Gastroesophageal sphincter (tissue), 4 donors: ENCODE measurements at regions not wholly inside any gene's neighbourhood (a gene's known extent, or its start where the extent isn't known, plus 50 kb on each side); places are given as distances from the start of the nearest gene placed in this dataset.

ENCODE experiments used
- ATAC-seq: fragments of 150-250 bp; one replicate; pipeline ENCODE4 v1.9.1; 2016; ENCODE audit warnings: mild to moderate bottlenecking, moderate library complexity
- H3K27ac ChIP-seq, 4 donors: fragments of 200-600 bp; sonication (generic) in 3 of 4; 1 replicate in 3 of 4; 2 replicates in 1 of 4; pipeline ENCODE4 v1.5.1; 2016 to 2019
- H3K27me3 ChIP-seq: fragments of 200-600 bp; sonication (generic); one replicate; pipeline ENCODE4 v1.5.1; 2019
- H3K36me3 ChIP-seq, 2 donors: fragments of 200-600 bp; sonication (generic); one replicate each; pipeline ENCODE4 v1.5.1; 2019; ENCODE audit warnings: control low read depth in 1 of 2
- H3K4me1 ChIP-seq, 3 donors: fragments of 200-600 bp; sonication (generic); 1 replicate in 2 of 3; 2 replicates in 1 of 3; pipeline ENCODE4 v1.5.1; 2016 to 2019; ENCODE audit warnings: control low read depth in 2 of 3
- H3K4me3 ChIP-seq, 2 donors: fragments of 200-600 bp; sonication (generic); one replicate each; pipeline ENCODE4 v1.5.1; 2019; ENCODE audit warnings: mild to moderate bottlenecking in 1 of 2, moderate library complexity in 1 of 2
- H3K9me3 ChIP-seq, 3 donors: fragments of 200-600 bp; sonication (generic); one replicate each; pipeline ENCODE4 v1.5.1; 2017 to 2019; ENCODE audit warnings: control low read depth in 2 of 3
- CTCF ChIP-seq, 4 experiments: fragments of 200-600 bp in 2 of 4; fragments of 450-650 bp in 2 of 4; sonication (generic) in 1 of 4; IDR thresholded peaks; one replicate each; pipeline ENCODE4 v1.5.1; 2017 to 2019; ENCODE audit warnings: antibody characterized with exemption in 4 of 4, mild to moderate bottlenecking in 2 of 4, moderate library complexity in 2 of 4
- EP300 ChIP-seq: sonication (generic); formaldehyde crosslinking; IDR thresholded peaks from one replicate; pipeline ENCODE4 v1.6.1; 2017; ENCODE audit warnings: antibody characterized with exemption, mild to moderate bottlenecking
- POLR2A ChIP-seq, 2 donors: fragments of 450-650 bp; IDR thresholded peaks; one replicate each; pipeline ENCODE4 v1.6.1; 2017; ENCODE audit warnings: antibody characterized with exemption in 2 of 2, mild to moderate bottlenecking in 2 of 2, moderate library complexity in 1 of 2
- POLR2AphosphoS5 ChIP-seq: sonication (generic); formaldehyde crosslinking; IDR thresholded peaks from one replicate; pipeline ENCODE4 v1.6.1; 2017; ENCODE audit warnings: antibody characterized with exemption
- WGBS, 2 donors: methylation state at CpG; one replicate each; pipeline ENCODE4 v1.1.5; 2018; ENCODE audit warnings: low coverage in 1 of 2; 5-methylcytosine and 5-hydroxymethylcytosine counted together

GRCh38 chr2:200216310-200216709 lies 90.2 kb upstream of the SPATS2L start:
- Histone ChIP-seq H3K4me3 (no peak overlapping the region), H3K27ac (no peak overlapping the region), H3K9me3 (no peaks in the 10 kb centered on the region), H3K27me3 (no peaks in the 10 kb centered on the region), H3K4me1 (no peaks in the 10 kb centered on the region), H3K36me3 (no peaks in the 10 kb centered on the region)
- TF ChIP-seq POLR2A (IDR thresholded peaks at IDR 0.05) = no peak
- no peak for TF ChIP-seq EP300
- no peak for TF ChIP-seq POLR2AphosphoS5
- TF ChIP-seq CTCF (IDR thresholded peaks at IDR 0.05) = no peak
- ATAC-seq = no peak
- WGBS, 2 donors = 94% methylated on average over 3 of the region's 4 CpGs; no CpG with 5 or more reads in 1 of the 2 donors

GRCh38 chr2:200217320-200217719 lies 89.2 kb upstream of the SPATS2L start:
- Histone ChIP-seq H3K36me3 (no peaks in the 10 kb centered on the region), H3K9me3 (no peaks in the 10 kb centered on the region), H3K4me1 (no peaks in the 10 kb centered on the region), H3K27ac (no peak overlapping the region), H3K4me3 (no peak overlapping the region), H3K27me3 (no peaks in the 10 kb centered on the region)
- TF ChIP-seq CTCF (IDR thresholded peaks at IDR 0.05) (no peak), POLR2A (IDR thresholded peaks at IDR 0.05) (no peak), EP300 (no peak), POLR2AphosphoS5 (no peak)
- 100% methylated on average over 1 of the region's 1 CpG; no CpG with 5 or more reads in 1 of the 2 donors for WGBS, 2 donors
- no peak for ATAC-seq

- H3K4me1 ChIP-seq = no peaks in the 10 kb centered on the region
- TF ChIP-seq POLR2AphosphoS5 (no peak), EP300 (no peak), POLR2A (IDR thresholded peaks at IDR 0.05) (no peak), CTCF (IDR thresholded peaks at IDR 0.05) (no peak)
- no peaks in the 10 kb centered on the region for H3K36me3 ChIP-seq
- no peak for ATAC-seq
- H3K4me3 ChIP-seq = no peak overlapping the region
- 83% methylated on average over 1 of the region's 1 CpG; no CpG with 5 or more reads in 1 of the 2 donors for WGBS, 2 donors
- no peak overlapping the region for H3K27ac ChIP-seq
- no peaks in the 10 kb centered on the region for H3K9me3 ChIP-seq
- no peaks in the 10 kb centered on the region for H3K27me3 ChIP-seq
These were observed 87.8 kb upstream of the SPATS2L start for GRCh38 chr2:200218645-200219044.

- Histone ChIP-seq H3K9me3 (no peaks in the 10 kb centered on the region), H3K4me1 (no peaks in the 10 kb centered on the region), H3K27ac (no peak overlapping the region), H3K4me3 (no peak overlapping the region), H3K27me3 (no peaks in the 10 kb centered on the region), H3K36me3 (no peaks in the 10 kb centered on the region)
- 46 to 75% methylated on average over 3 of the region's 3 CpGs for WGBS, 2 donors
- no peak for ATAC-seq
- no peak for TF ChIP-seq EP300
- no peak for TF ChIP-seq POLR2AphosphoS5
- no peak for TF ChIP-seq POLR2A (IDR thresholded peaks at IDR 0.05)
- TF ChIP-seq CTCF (IDR thresholded peaks at IDR 0.05) = no peak
These were observed 87.0 kb upstream of the SPATS2L start for GRCh38 chr2:200219309-200220113.

GRCh38 chr2:200220251-200220650 lies 86.2 kb upstream of the SPATS2L start:
- 27 to 49% methylated on average over 4 of the region's 4 CpGs for WGBS, 2 donors
- no peaks in the 10 kb centered on the region for H3K27me3 ChIP-seq
- TF ChIP-seq EP300 = no peak
- no peak for TF ChIP-seq CTCF (IDR thresholded peaks at IDR 0.05)
- no peak overlapping the region for H3K27ac ChIP-seq
- H3K9me3 ChIP-seq = no peaks in the 10 kb centered on the region
- H3K36me3 ChIP-seq = no peaks in the 10 kb centered on the region
- H3K4me1 ChIP-seq = no peaks in the 10 kb centered on the region
- no peak for ATAC-seq
- H3K4me3 ChIP-seq = no peak overlapping the region
